CD8-positive, alpha-beta memory T cell (primary cell): ENCODE measurements at regions not wholly inside any gene's neighbourhood (a gene's known extent, or its start where the extent isn't known, plus 50 kb on each side); places are given as distances from the start of the nearest gene placed in this dataset.

Source experiments
- CTCF ChIA-PET: fragments of 350-600 bp; sonication (Branson Sonifier 250); formaldehyde crosslinking; loops from one replicate; lab custom pipeline; 2021; ENCODE audit warnings: antibody characterized with exemption; lab: Charles Lee
- POLR2A ChIA-PET: fragments of 350-600 bp; sonication (Branson Sonifier 250); formaldehyde crosslinking; loops from one replicate; lab custom pipeline; 2021; ENCODE audit warnings: antibody characterized with exemption; lab: Charles Lee
- DNase-seq, 5 donors: peaks; one replicate each; pipeline versions ENCODE4 v3.0.0 to v3.0.0-alpha.2; 2020 to 2022; ENCODE audit warnings: mixed read lengths in 1 of 5
- H3K27ac ChIP-seq: one replicate; pipeline ENCODE4 v1.7.0; 2013; ENCODE audit warnings: low read depth, mild to moderate bottlenecking, low read length, moderate library complexity
- H3K27me3 ChIP-seq: 2 replicates; pipeline ENCODE4 v1.7.0; 2013; ENCODE audit warnings: low read length, mild to moderate bottlenecking; ENCODE audit not compliant: insufficient read depth, poor library complexity, severe bottlenecking
- H3K36me3 ChIP-seq: 2 replicates; pipeline ENCODE4 v1.7.0; 2013; ENCODE audit warnings: mild to moderate bottlenecking, low read length, moderate library complexity; ENCODE audit not compliant: insufficient read depth
- H3K4me1 ChIP-seq: 2 replicates; pipeline ENCODE4 v1.7.0; 2013; ENCODE audit warnings: mild to moderate bottlenecking, low read length, moderate library complexity; ENCODE audit not compliant: insufficient read depth
- H3K4me3 ChIP-seq: 2 replicates; pipeline ENCODE4 v1.7.0; 2013; ENCODE audit warnings: mild to moderate bottlenecking, low read length
- H3K9me3 ChIP-seq: 2 replicates; pipeline ENCODE4 v1.7.0; 2013; ENCODE audit warnings: mild to moderate bottlenecking, low read length
- H3K27ac Mint-ChIP-seq, 8 donors: one replicate each; pipeline ENCODE4 v1.8.0; 2020 to 2021; ENCODE audit warnings: mixed read lengths in 8 of 8, mild to moderate bottlenecking in 6 of 8, inconsistent platforms in 3 of 8, moderate library complexity in 3 of 8
- H3K27me3 Mint-ChIP-seq, 2 donors: one replicate each; pipeline ENCODE4 v1.8.0; 2020 to 2021; ENCODE audit warnings: mixed read lengths in 2 of 2, mild to moderate bottlenecking in 1 of 2, moderate library complexity in 1 of 2
- H3K36me3 Mint-ChIP-seq, 3 donors: one replicate each; pipeline ENCODE4 v1.8.0; 2020 to 2021; ENCODE audit warnings: mixed read lengths in 3 of 3, inconsistent platforms in 1 of 3, mild to moderate bottlenecking in 1 of 3
- H3K4me1 Mint-ChIP-seq, 3 donors: one replicate each; pipeline ENCODE4 v1.8.0; 2020 to 2021; ENCODE audit warnings: mixed read lengths in 3 of 3, inconsistent platforms in 1 of 3, mild to moderate bottlenecking in 1 of 3
- H3K4me3 Mint-ChIP-seq, 7 donors: one replicate each; pipeline ENCODE4 v1.8.0; 2020 to 2021; ENCODE audit warnings: mixed read lengths in 7 of 7, mild to moderate bottlenecking in 6 of 7, moderate library complexity in 4 of 7, inconsistent platforms in 2 of 7
- H3K9me3 Mint-ChIP-seq, 5 donors: one replicate each; pipeline ENCODE4 v1.8.0; 2020 to 2022; ENCODE audit warnings: mixed read lengths in 5 of 5, mild to moderate bottlenecking in 3 of 5, moderate library complexity in 2 of 5, inconsistent platforms in 1 of 5

DNA sequence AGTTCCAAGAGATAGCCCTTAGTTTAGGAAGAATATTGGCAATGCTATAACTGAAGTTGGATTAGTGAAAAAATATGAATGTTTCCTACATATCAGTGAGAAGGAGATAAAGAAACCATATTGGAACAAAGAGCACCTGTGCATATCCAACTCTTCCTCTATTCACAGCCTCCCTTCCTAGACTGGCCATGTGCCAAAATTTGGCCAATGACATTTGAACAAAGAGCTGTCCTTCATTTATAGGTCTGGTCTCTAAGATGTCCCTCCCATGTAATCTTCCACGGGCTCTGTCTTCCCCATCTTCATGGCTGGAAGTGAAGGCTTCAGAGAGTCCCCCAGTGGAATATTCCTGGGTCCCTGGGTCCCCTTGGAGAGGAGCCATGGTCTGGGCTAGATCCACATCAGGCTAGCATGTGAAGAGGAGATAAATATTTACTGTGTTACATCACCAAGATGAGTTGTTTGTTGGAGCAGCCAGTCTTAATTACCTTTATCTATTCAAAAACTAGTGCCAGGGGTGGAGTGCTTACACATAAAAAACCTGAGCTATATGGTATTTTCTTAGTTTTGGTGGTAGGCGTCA lies 190.0 kb upstream of the S1PR3 start:
- CTCF ChIA-PET: no interaction called here
- no peak for DNase-seq
- no peaks in the 10 kb centered on the region for H3K9me3 ChIP-seq
- peaks cover 0 to 4% (median 0%) of the 10 kb centered on the region in 5 donors for H3K9me3 Mint-ChIP-seq
- H3K27ac Mint-ChIP-seq: no peak overlapping the region
- H3K36me3 Mint-ChIP-seq: no peaks in the 10 kb centered on the region
- no peaks in the 10 kb centered on the region for H3K27me3 ChIP-seq
- no peaks in the 10 kb centered on the region for H3K4me1 ChIP-seq
- no peaks in the 10 kb centered on the region for H3K4me1 Mint-ChIP-seq
- no peaks in the 10 kb centered on the region for H3K36me3 ChIP-seq
- POLR2A ChIA-PET: no interaction called here
- no peak overlapping the region for H3K4me3 ChIP-seq
- H3K27me3 Mint-ChIP-seq: peaks cover 4 to 27% of the 10 kb centered on the region in 2 donors
- no peak overlapping the region for H3K4me3 Mint-ChIP-seq
- H3K27ac ChIP-seq: no peak overlapping the region

DNA sequence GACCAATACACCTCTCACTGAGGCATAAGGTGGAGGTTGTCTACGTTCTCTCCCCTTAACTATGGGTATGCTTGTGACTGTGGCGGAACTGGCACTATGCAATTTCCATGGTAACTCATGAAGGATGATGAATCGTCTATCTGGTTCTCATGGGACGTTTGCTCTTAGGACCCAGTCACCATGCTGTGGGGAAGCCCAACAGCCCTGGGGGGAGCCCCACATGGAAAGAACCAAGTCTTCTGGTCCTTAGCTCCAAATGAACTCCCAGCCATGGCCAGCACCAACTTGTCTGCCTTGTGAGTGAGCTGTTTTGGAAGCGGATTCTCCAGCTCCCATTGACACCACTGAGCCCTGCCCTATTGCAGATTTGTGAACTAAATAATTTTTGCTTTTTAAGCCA lies 188.7 kb upstream of the S1PR3 start:
- Mint-ChIP-seq H3K9me3 (peaks cover 0 to 5% (median 0%) of the 10 kb centered on the region in 5 donors), H3K27me3 (peaks cover 4 to 32% of the 10 kb centered on the region in 2 donors), H3K27ac (no peak overlapping the region), H3K4me3 (no peak overlapping the region), H3K36me3 (no peaks in the 10 kb centered on the region), H3K4me1 (no peaks in the 10 kb centered on the region)
- Histone ChIP-seq H3K27me3 (no peaks in the 10 kb centered on the region), H3K4me1 (no peaks in the 10 kb centered on the region), H3K9me3 (no peaks in the 10 kb centered on the region), H3K4me3 (no peak overlapping the region), H3K27ac (no peak overlapping the region), H3K36me3 (no peaks in the 10 kb centered on the region)
- no peak for DNase-seq
- ChIA-PET POLR2A (no interaction called here), CTCF (no interaction called here)

DNA sequence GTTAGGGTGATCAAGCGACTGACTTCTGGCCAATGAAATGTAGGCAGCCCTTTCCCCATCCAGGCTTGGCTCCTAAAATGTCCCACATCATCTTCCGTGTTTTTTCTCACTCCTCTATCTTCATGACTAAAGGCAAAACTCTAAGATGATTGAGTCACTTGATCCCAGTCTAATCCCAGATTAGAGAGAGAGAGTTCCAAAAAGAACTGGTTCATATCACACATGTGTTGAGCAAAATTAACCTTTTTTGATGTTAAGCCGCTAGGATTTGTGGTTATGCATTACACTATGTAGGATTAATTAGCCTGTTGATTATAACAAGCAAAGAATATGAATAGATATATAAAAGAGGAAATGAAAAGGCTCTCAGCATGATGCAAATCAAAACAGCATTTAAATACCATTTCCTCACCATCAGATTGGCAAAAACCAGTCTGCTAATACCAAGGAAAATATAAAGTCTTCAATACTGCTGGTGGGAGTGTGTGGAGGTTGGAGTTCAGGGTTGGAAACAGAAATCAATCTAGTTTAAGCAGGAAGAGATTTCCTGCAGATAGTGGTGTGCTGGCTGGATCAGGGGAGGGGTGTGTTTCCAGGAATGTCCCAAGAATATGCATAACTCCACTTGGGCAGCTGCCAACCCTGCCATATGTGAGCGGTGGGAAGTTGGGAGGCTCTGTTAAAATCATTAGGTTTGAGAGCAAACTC lies 187.6 kb upstream of the S1PR3 start:
- no peak overlapping the region for H3K4me3 ChIP-seq
- Mint-ChIP-seq H3K27me3 (peaks cover 4 to 32% of the 10 kb centered on the region in 2 donors), H3K9me3 (peaks cover 0 to 5% (median 0%) of the 10 kb centered on the region in 5 donors), H3K27ac (no peak overlapping the region), H3K36me3 (no peaks in the 10 kb centered on the region), H3K4me3 (no peak overlapping the region), H3K4me1 (no peaks in the 10 kb centered on the region)
- H3K4me1 ChIP-seq: no peaks in the 10 kb centered on the region
- H3K36me3 ChIP-seq: no peaks in the 10 kb centered on the region
- H3K27me3 ChIP-seq: no peaks in the 10 kb centered on the region
- H3K9me3 ChIP-seq: no peaks in the 10 kb centered on the region
- CTCF ChIA-PET: no interaction called here
- POLR2A ChIA-PET: no interaction called here
- no peak for DNase-seq
- H3K27ac ChIP-seq: no peak overlapping the region

DNA sequence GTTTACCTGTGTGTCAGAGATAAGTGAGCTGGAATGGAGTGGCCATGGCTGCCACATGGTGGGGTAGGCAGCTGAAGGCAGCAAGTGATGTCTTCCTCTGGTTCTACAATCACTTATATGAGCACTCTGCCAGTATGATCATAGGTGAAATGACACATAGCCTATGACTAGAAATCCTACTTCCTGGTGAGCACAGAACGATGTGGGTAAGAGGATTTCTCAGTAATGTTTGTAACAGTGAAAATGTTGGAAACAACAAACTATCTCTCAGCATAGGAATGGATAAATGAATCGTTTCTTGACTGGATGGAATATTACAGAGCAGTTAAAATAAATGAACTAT lies 187.0 kb upstream of the S1PR3 start:
- POLR2A ChIA-PET: no interaction called here
- H3K27me3 Mint-ChIP-seq: peaks cover 4 to 32% of the 10 kb centered on the region in 2 donors

DNA sequence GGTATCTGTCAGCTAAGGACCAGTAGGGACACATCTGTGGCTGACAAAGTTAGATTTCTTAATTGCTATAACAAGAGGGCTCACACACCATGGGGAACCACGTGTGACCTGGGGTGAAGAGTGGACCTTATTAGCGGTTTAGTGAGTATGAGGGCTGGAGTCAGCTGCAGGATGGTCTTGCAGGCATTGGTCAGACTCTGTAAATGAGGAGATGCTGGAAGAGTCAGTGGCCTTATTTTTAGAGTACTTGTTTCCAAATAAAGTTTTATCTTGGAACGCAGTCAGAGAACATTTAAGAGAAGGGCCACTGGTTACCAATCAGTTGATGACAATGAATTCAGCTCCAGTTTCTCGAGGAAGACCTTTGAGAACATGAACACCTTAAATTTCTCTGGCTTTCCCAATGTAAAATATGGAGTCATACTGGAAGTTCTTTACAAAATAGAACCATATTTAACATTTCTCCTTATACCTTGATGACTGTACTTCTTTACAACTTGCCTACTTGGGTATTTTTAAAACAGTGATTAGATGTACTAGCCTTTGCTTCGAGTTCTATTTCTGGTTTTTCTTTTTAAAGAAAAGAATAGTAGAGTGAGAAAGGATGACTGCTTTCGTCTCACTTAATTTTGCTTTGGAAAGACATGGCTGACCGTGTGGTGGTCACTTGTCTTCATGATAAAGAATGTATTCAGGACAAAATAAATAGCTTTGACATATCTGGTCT lies 185.9 kb upstream of the S1PR3 start:
- no peak overlapping the region for H3K27ac ChIP-seq
- Mint-ChIP-seq H3K36me3 (no peaks in the 10 kb centered on the region), H3K4me3 (no peak overlapping the region), H3K4me1 (no peaks in the 10 kb centered on the region), H3K9me3 (peaks cover 0 to 5% (median 0%) of the 10 kb centered on the region in 5 donors), H3K27me3 (peaks cover 0 to 29% of the 10 kb centered on the region in 2 donors), H3K27ac (no peak overlapping the region)
- no peak for DNase-seq
- H3K9me3 ChIP-seq: no peaks in the 10 kb centered on the region
- no peaks in the 10 kb centered on the region for H3K4me1 ChIP-seq
- POLR2A ChIA-PET: no interaction called here
- H3K36me3 ChIP-seq: no peaks in the 10 kb centered on the region
- H3K4me3 ChIP-seq: no peak overlapping the region
- CTCF ChIA-PET: no interaction called here
- no peaks in the 10 kb centered on the region for H3K27me3 ChIP-seq

More for the DNA sequence above, 187.0 kb upstream of the S1PR3 start:
- H3K27ac ChIP-seq: no peak overlapping the region
- H3K36me3 ChIP-seq: no peaks in the 10 kb centered on the region
- Mint-ChIP-seq H3K9me3 (peaks cover 0 to 5% (median 0%) of the 10 kb centered on the region in 5 donors), H3K4me1 (no peaks in the 10 kb centered on the region), H3K36me3 (no peaks in the 10 kb centered on the region), H3K27ac (no peak overlapping the region), H3K4me3 (no peak overlapping the region)
- no peaks in the 10 kb centered on the region for H3K9me3 ChIP-seq
- H3K4me1 ChIP-seq: no peaks in the 10 kb centered on the region
- no peak for DNase-seq
- H3K27me3 ChIP-seq: no peaks in the 10 kb centered on the region
- no peak overlapping the region for H3K4me3 ChIP-seq
- CTCF ChIA-PET: no interaction called here

DNA sequence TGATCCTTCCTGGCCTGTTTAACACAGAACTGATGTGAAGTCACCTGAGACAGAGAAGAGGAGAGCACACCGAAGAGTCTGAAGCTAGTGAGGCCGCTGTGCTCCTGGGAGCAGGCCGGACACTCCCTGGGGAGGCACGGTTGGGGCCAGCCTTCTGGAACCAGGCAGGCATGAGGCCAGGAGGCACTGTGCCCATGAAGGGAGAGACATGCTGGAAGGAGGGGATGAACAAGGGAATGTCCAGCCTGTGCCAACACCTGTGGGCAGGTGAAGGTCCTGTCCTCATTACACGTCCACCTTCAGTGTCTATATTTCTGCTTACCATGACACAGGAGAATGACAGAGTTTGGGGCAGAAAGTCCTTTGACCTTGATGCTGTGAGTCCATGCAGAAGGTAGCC lies 183.8 kb upstream of the S1PR3 start:
- DNase-seq: no peak

DNA sequence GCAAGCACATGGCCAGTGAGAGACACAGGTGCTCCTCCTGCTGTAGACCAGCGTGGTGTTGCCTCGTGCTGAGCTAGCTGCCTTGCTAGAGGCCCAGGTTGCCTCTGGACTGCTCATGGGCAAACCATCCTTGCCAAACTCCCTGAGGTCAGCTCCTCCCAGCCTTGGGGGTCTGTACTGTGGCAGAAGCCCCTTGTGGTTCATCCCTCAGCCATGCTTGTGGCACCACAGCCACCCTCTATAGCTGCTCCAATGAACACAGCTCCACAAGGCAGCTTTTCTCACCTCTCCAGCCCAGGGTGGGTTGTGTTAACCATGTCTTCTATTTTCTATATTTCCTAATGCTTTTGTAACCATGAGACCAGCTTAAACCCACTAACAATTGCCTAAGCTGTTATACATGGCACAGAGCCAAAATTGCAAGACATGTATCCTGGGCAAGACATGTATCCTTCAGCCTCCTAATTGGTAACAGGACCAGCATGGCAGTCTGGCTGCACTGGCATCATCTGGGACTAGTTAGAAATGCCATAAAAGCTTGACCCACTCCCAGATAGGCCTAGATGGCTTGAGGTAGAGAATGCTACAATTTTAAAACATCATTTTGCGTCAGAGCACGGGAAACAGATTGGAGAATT lies 183.1 kb upstream of the S1PR3 start:
- peaks cover 0 to 2% (median 0%) of the 10 kb centered on the region in 5 donors for H3K9me3 Mint-ChIP-seq
- peaks cover 0 to 27% of the 10 kb centered on the region in 2 donors for H3K27me3 Mint-ChIP-seq
- POLR2A ChIA-PET: no interaction called here
- Histone ChIP-seq H3K9me3 (no peaks in the 10 kb centered on the region), H3K4me1 (no peaks in the 10 kb centered on the region), H3K27me3 (no peaks in the 10 kb centered on the region), H3K27ac (no peak overlapping the region), H3K36me3 (no peaks in the 10 kb centered on the region), H3K4me3 (no peak overlapping the region)
- H3K4me1 Mint-ChIP-seq: no peaks in the 10 kb centered on the region
- no peak overlapping the region for H3K27ac Mint-ChIP-seq
- H3K4me3 Mint-ChIP-seq: no peak overlapping the region
- no peaks in the 10 kb centered on the region for H3K36me3 Mint-ChIP-seq
- CTCF ChIA-PET: no interaction called here
- no peak for DNase-seq

More for the DNA sequence above, 183.8 kb upstream of the S1PR3 start:
- Histone ChIP-seq H3K27ac (no peak overlapping the region), H3K9me3 (no peaks in the 10 kb centered on the region), H3K27me3 (no peaks in the 10 kb centered on the region), H3K4me1 (no peaks in the 10 kb centered on the region), H3K36me3 (no peaks in the 10 kb centered on the region), H3K4me3 (no peak overlapping the region)
- POLR2A ChIA-PET: no interaction called here
- Mint-ChIP-seq H3K9me3 (peaks cover 0 to 5% (median 0%) of the 10 kb centered on the region in 5 donors), H3K27ac (no peak overlapping the region), H3K27me3 (peaks cover 0 to 30% of the 10 kb centered on the region in 2 donors), H3K36me3 (no peaks in the 10 kb centered on the region), H3K4me1 (no peaks in the 10 kb centered on the region), H3K4me3 (no peak overlapping the region)
- CTCF ChIA-PET: no interaction called here
